GM23338 (cell line): ENCODE measurements at regions not wholly inside any gene's neighbourhood (a gene's known extent, or its start where the extent isn't known, plus 50 kb on each side); places are given as distances from the start of the nearest gene placed in this dataset.

Experiments used
- CREB1 ChIP-seq: fragments of 250-450 bp; sonication (Bioruptor Pico); IDR thresholded peaks from 2 replicates; pipeline ENCODE4 v1.5.0; 2020; ENCODE audit warnings: low read depth, mild to moderate bottlenecking, moderate library complexity
- EZH2 ChIP-seq: fragments of 200-600 bp; sonication (generic); IDR thresholded peaks from one replicate; pipeline ENCODE4 v1.8.0; 2017; ENCODE audit warnings: antibody characterized with exemption, mild to moderate bottlenecking, low read depth; ENCODE audit not compliant: unreplicated experiment
- EZH2phosphoT487 ChIP-seq: fragments of 200-600 bp; sonication (generic); IDR thresholded peaks from one replicate; pipeline ENCODE4 v1.8.1; 2018; ENCODE audit warnings: antibody characterized with exemption; ENCODE audit not compliant: unreplicated experiment
- JUNB ChIP-seq: IDR thresholded peaks from one replicate; pipeline ENCODE4 v1.6.1; 2016; ENCODE audit warnings: antibody characterized with exemption; ENCODE audit not compliant: unreplicated experiment
- POLR2AphosphoS5 ChIP-seq: IDR thresholded peaks from 2 replicates; pipeline ENCODE4 v1.6.1; 2016; ENCODE audit warnings: antibody characterized with exemption, low read depth
- TF ChIP-seq, protein P1 (sequence below), 2 experiments: fragments of 200-600 bp in 1 of 2; sonication (generic) in 1 of 2; conservative IDR thresholded peaks; 2 replicates each; pipeline versions ENCODE4 v1.5.1 to v1.6.1; 2016 to 2017; ENCODE audit warnings: antibody characterized with exemption in 2 of 2, low read depth in 2 of 2, mild to moderate bottlenecking in 2 of 2, moderate library complexity in 1 of 2
- TF ChIP-seq, protein P2 (sequence below): IDR thresholded peaks from 2 replicates; pipeline ENCODE4 v1.6.1; 2016; ENCODE audit warnings: antibody characterized with exemption
- TF ChIP-seq, protein P3 (sequence below): IDR thresholded peaks from one replicate; pipeline ENCODE4 v1.6.1; 2018; ENCODE audit warnings: antibody characterized with exemption; ENCODE audit not compliant: unreplicated experiment

DNA sequence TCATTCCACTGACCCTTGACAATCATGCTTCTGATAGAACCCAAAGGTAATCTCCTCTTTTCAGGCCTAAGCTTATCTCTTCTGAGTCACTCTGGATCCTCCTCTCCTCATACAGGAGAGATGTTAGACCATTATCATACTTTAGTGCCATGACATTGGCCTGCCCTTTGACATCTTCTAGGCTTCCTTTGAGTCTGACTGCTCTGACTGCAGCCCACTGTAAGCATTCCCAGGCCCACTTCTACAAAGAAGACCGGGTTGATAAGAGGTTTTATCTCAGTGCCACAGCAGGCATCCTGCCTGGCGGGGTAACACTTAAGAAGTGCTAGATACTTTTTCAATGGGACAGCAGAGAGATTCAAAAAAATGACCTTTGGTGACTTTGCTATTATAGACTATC lies 438.0 kb downstream of the KCNA4 start:
- TF ChIP-seq EZH2 (no peak), POLR2AphosphoS5 (no peak), JUNB (no peak), EZH2phosphoT487 (no peak), CREB1 (no peak)
- TF ChIP-seq, protein P1, sequence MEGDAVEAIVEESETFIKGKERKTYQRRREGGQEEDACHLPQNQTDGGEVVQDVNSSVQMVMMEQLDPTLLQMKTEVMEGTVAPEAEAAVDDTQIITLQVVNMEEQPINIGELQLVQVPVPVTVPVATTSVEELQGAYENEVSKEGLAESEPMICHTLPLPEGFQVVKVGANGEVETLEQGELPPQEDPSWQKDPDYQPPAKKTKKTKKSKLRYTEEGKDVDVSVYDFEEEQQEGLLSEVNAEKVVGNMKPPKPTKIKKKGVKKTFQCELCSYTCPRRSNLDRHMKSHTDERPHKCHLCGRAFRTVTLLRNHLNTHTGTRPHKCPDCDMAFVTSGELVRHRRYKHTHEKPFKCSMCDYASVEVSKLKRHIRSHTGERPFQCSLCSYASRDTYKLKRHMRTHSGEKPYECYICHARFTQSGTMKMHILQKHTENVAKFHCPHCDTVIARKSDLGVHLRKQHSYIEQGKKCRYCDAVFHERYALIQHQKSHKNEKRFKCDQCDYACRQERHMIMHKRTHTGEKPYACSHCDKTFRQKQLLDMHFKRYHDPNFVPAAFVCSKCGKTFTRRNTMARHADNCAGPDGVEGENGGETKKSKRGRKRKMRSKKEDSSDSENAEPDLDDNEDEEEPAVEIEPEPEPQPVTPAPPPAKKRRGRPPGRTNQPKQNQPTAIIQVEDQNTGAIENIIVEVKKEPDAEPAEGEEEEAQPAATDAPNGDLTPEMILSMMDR (conservative IDR thresholded peaks at IDR 0.05; ENCODE audit: low read depth in 2 of 2), result no peak
- TF ChIP-seq, protein P2, sequence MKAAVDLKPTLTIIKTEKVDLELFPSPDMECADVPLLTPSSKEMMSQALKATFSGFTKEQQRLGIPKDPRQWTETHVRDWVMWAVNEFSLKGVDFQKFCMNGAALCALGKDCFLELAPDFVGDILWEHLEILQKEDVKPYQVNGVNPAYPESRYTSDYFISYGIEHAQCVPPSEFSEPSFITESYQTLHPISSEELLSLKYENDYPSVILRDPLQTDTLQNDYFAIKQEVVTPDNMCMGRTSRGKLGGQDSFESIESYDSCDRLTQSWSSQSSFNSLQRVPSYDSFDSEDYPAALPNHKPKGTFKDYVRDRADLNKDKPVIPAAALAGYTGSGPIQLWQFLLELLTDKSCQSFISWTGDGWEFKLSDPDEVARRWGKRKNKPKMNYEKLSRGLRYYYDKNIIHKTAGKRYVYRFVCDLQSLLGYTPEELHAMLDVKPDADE, result no peak
- TF ChIP-seq, protein P3, sequence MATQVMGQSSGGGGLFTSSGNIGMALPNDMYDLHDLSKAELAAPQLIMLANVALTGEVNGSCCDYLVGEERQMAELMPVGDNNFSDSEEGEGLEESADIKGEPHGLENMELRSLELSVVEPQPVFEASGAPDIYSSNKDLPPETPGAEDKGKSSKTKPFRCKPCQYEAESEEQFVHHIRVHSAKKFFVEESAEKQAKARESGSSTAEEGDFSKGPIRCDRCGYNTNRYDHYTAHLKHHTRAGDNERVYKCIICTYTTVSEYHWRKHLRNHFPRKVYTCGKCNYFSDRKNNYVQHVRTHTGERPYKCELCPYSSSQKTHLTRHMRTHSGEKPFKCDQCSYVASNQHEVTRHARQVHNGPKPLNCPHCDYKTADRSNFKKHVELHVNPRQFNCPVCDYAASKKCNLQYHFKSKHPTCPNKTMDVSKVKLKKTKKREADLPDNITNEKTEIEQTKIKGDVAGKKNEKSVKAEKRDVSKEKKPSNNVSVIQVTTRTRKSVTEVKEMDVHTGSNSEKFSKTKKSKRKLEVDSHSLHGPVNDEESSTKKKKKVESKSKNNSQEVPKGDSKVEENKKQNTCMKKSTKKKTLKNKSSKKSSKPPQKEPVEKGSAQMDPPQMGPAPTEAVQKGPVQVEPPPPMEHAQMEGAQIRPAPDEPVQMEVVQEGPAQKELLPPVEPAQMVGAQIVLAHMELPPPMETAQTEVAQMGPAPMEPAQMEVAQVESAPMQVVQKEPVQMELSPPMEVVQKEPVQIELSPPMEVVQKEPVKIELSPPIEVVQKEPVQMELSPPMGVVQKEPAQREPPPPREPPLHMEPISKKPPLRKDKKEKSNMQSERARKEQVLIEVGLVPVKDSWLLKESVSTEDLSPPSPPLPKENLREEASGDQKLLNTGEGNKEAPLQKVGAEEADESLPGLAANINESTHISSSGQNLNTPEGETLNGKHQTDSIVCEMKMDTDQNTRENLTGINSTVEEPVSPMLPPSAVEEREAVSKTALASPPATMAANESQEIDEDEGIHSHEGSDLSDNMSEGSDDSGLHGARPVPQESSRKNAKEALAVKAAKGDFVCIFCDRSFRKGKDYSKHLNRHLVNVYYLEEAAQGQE, result no peak
